Vagina (tissue), 2 donors: ENCODE measurements at regions not wholly inside any gene's neighbourhood (a gene's known extent, or its start where the extent isn't known, plus 50 kb on each side); places are given as distances from the start of the nearest gene placed in this dataset.

Experiments used
- DNase-seq, 2 donors: peaks; one replicate each; pipeline ENCODE4 v3.0.0-alpha.2; 2017; ENCODE audit errors: extremely low spot score in 2 of 2
- H3K27ac ChIP-seq: fragments of 200-600 bp; sonication (generic); one replicate; pipeline ENCODE4 v1.5.1; 2019
- H3K27me3 ChIP-seq: fragments of 200-600 bp; sonication (generic); one replicate; pipeline ENCODE4 v1.5.1; 2019
- H3K36me3 ChIP-seq, 2 donors: fragments of 200-600 bp; sonication (generic); one replicate each; pipeline ENCODE4 v1.5.1; 2017 to 2019
- H3K4me1 ChIP-seq: fragments of 200-600 bp; sonication (generic); one replicate; pipeline ENCODE4 v1.5.1; 2019
- H3K4me3 ChIP-seq, 2 donors: fragments of 200-600 bp; sonication (generic); 1 replicate in 1 of 2; 2 replicates in 1 of 2; pipeline ENCODE4 v1.5.1; 2016 to 2019
- H3K9me3 ChIP-seq: fragments of 200-600 bp; sonication (generic); one replicate; pipeline ENCODE4 v1.5.1; 2019
- POLR2A ChIP-seq, 2 donors: fragments of 450-650 bp; IDR thresholded peaks; one replicate each; pipeline ENCODE4 v1.6.1; 2017; ENCODE audit warnings: antibody characterized with exemption in 2 of 2, mild to moderate bottlenecking in 2 of 2, moderate library complexity in 2 of 2
- POLR2AphosphoS5 ChIP-seq, 2 donors: sonication (generic); formaldehyde crosslinking; IDR thresholded peaks; one replicate each; pipeline ENCODE4 v1.9.0; 2017; ENCODE audit warnings: antibody characterized with exemption in 2 of 2, mild to moderate bottlenecking in 2 of 2, low read depth in 1 of 2; ENCODE audit not compliant: insufficient read depth in 1 of 2
- intact Hi-C: fragments of 100-400 bp; cut with DNase I; formaldehyde crosslinking; loops from one replicate; pipeline ENCODE4 v1.15.1; 2023
- TF ChIP-seq, protein P1 (sequence below), 3 experiments: fragments of 450-650 bp in 2 of 3; fragments of 200-600 bp in 1 of 3; sonication (generic) in 1 of 3; IDR thresholded peaks; one replicate each; pipeline ENCODE4 v1.5.1; 2017 to 2019; ENCODE audit warnings: antibody characterized with exemption in 3 of 3, mild to moderate bottlenecking in 2 of 3, moderate library complexity in 2 of 3

DNA sequence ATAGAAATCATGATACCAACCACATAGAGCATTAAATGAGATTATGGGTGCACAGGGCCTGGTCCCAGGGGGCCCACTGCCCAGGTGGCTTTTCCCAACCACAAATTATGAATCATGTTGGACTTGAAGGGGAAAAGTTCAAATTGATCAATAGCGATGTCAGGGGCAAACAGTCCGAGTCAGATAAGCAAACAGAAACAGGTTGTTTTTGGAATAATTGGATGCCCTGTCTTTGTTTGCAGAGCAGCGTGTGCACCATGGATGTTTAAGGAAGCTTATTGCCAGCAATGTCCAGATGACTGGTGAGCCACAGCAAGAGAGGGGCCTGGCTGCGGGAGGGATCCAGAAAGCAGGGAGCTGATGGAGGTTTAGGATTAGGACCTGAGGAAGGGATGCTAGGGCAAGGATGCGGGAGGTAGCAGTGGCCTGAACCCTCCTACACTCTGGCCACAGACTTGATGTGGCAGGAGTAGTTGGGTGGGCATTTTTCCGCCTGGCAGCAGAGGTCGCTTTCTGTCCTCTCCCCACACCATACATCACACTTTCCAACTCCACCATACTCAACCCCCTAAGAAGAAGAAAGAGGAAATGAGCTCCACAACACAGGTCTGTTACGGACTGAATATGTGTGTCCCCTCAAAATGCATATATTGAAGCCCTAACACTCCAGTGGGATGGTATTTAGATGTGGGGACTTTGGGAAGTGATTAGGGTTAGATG is 266.4 kb upstream of the RPL38 start:
- TF ChIP-seq POLR2AphosphoS5 (IDR thresholded peaks at IDR 0.05; ENCODE audit: insufficient read depth in 1 of 2, low read depth in 1 of 2) (no peak), POLR2A (IDR thresholded peaks at IDR 0.05) (no peak)
- TF ChIP-seq, protein P1, sequence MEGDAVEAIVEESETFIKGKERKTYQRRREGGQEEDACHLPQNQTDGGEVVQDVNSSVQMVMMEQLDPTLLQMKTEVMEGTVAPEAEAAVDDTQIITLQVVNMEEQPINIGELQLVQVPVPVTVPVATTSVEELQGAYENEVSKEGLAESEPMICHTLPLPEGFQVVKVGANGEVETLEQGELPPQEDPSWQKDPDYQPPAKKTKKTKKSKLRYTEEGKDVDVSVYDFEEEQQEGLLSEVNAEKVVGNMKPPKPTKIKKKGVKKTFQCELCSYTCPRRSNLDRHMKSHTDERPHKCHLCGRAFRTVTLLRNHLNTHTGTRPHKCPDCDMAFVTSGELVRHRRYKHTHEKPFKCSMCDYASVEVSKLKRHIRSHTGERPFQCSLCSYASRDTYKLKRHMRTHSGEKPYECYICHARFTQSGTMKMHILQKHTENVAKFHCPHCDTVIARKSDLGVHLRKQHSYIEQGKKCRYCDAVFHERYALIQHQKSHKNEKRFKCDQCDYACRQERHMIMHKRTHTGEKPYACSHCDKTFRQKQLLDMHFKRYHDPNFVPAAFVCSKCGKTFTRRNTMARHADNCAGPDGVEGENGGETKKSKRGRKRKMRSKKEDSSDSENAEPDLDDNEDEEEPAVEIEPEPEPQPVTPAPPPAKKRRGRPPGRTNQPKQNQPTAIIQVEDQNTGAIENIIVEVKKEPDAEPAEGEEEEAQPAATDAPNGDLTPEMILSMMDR (IDR thresholded peaks at IDR 0.05), result no peak
- Histone ChIP-seq H3K36me3 (no peaks in the 10 kb centered on the region), H3K27ac (no peak overlapping the region), H3K4me1 (no peaks in the 10 kb centered on the region), H3K4me3 (no peak overlapping the region), H3K27me3 (no peaks in the 10 kb centered on the region), H3K9me3 (no peaks in the 10 kb centered on the region)
- DNase-seq, result peak; percentile 20 to 37
- intact Hi-C loops, result no loop called here

DNA sequence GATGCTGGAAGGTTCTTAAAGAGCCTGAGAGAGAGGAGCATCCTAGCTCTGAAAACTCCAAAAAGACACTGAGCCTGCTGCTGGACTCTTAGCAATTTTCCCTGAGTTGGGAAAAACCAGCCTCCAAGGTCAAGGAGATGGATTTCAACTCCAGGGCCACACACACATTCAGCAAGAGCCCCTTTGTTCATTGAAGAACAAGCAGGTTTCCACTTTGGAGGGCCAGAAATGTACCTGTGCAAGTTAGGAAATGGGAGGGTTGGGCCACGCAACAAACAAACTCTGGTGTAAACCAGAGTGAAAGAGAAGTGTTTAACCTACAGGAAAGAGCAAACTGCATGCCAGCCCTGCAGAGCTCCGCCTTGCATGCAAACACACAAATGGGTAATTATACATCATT is 264.8 kb upstream of the RPL38 start:
- H3K36me3 ChIP-seq, result no peaks in the 10 kb centered on the region
- DNase-seq, result peak; percentile 52 to 76
- TF ChIP-seq, protein P1 (IDR thresholded peaks at IDR 0.05), result no peak
- TF ChIP-seq POLR2A (IDR thresholded peaks at IDR 0.05), result no peak
- no peak for TF ChIP-seq POLR2AphosphoS5 (IDR thresholded peaks at IDR 0.05; ENCODE audit: insufficient read depth in 1 of 2, low read depth in 1 of 2)
- no peaks in the 10 kb centered on the region for H3K9me3 ChIP-seq
- H3K27ac ChIP-seq, result no peak overlapping the region
- peaks cover 6% of the 10 kb centered on the region for H3K4me1 ChIP-seq
- no peaks in the 10 kb centered on the region for H3K27me3 ChIP-seq
- no peak overlapping the region for H3K4me3 ChIP-seq
- intact Hi-C loops, result no loop called here

GRCh38 chr17:73939806-73940205 is 263.7 kb upstream of the RPL38 start:
- intact Hi-C loops, result no loop called here
- Histone ChIP-seq H3K27me3 (no peaks in the 10 kb centered on the region), H3K9me3 (no peaks in the 10 kb centered on the region)

DNA sequence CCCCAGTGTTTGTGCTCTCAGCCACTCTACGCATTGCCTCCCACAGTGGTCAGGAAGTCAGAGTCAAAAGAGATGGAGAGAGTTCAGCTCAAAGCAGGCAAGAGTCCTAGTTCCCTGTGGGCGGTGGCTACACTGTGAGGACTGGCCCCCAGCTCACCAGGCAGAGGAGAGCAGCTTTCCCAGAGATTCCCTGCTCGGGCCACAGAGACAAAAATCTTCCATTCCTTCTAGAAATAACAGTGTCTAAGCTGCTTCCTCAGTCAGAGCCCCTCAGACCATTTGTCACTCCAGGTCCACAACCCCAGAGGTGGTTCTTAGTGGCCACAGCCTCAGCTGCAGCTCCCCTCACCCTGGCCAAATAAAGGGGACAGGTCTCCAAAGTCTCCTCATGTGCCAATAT is 263.0 kb upstream of the RPL38 start:
- TF ChIP-seq POLR2AphosphoS5 (IDR thresholded peaks at IDR 0.05; ENCODE audit: insufficient read depth in 1 of 2, low read depth in 1 of 2) (no peak), POLR2A (IDR thresholded peaks at IDR 0.05) (no peak)
- TF ChIP-seq, protein P1 (IDR thresholded peaks at IDR 0.05), result no peak
- no peaks in the 10 kb centered on the region for H3K9me3 ChIP-seq
- peak in 1 of 2 donors; percentile 70 for DNase-seq
- no peaks in the 10 kb centered on the region for H3K27me3 ChIP-seq
- intact Hi-C loops, result no loop called here
- peaks cover 6% of the 10 kb centered on the region for H3K4me1 ChIP-seq
- no peaks in the 10 kb centered on the region for H3K36me3 ChIP-seq
- H3K4me3 ChIP-seq, result no peak overlapping the region
- no peak overlapping the region for H3K27ac ChIP-seq

More at GRCh38 chr17:73939806-73940205, 263.7 kb upstream of the RPL38 start:
- H3K4me3 ChIP-seq, result no peak overlapping the region
- DNase-seq, result peak; percentile 52 to 65
- H3K36me3 ChIP-seq, result no peaks in the 10 kb centered on the region
- H3K4me1 ChIP-seq, result peaks cover 6% of the 10 kb centered on the region
- TF ChIP-seq, protein P1 (IDR thresholded peaks at IDR 0.05), result no peak
- no peak for TF ChIP-seq POLR2AphosphoS5 (IDR thresholded peaks at IDR 0.05; ENCODE audit: insufficient read depth in 1 of 2, low read depth in 1 of 2)
- TF ChIP-seq POLR2A (IDR thresholded peaks at IDR 0.05), result no peak
- no peak overlapping the region for H3K27ac ChIP-seq

DNA sequence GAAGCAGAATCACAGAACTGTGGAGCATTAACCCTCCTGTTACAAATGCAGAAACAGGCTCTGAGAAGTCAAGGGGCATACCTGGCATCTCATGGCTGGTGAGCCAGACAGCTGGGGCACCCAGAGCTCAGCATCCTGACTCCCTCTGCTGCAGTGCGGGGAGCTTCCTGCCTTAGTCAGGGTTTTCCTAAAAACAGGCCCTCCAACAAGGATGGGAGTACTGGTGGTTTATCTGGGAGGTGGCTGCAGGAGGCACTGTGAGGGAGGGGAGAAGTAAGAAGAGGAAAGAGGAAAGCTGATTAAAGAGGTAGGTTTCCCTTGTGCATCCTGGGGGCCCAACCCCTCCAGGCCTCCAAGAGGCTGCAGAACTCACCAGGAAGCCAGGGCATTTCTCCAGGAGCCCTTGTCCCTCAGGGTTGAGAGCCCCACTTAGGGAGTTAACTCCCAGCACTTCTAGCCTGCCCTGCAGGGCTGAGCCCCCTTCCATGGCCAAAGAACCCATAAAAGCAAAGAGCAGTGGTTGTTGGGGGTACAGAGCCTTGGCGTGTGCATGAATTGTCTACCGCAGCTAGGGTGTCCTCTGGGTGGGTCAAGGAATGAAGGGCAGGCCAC is 261.5 kb upstream of the RPL38 start:
- TF ChIP-seq, protein P1 (IDR thresholded peaks at IDR 0.05), result no peak
- TF ChIP-seq POLR2A (IDR thresholded peaks at IDR 0.05) (no peak), POLR2AphosphoS5 (IDR thresholded peaks at IDR 0.05; ENCODE audit: insufficient read depth in 1 of 2, low read depth in 1 of 2) (no peak)
- Histone ChIP-seq H3K27me3 (no peaks in the 10 kb centered on the region), H3K4me3 (no peak overlapping the region), H3K27ac (no peak overlapping the region), H3K9me3 (no peaks in the 10 kb centered on the region), H3K4me1 (peaks cover 6% of the 10 kb centered on the region), H3K36me3 (no peaks in the 10 kb centered on the region)
- peak; percentile 58 to 64 for DNase-seq
- intact Hi-C loops, result no loop called here
